Parathyroid adenoma (tissue), 2 donors: ENCODE measurements at regions not wholly inside any gene's neighbourhood (a gene's known extent, or its start where the extent isn't known, plus 50 kb on each side); places are given as distances from the start of the nearest gene placed in this dataset.

Experiments used
- H2AFZ ChIP-seq: fragments of 300-600 bp; sonication (generic); one replicate; pipeline ENCODE4 v1.7.0; 2017; ENCODE audit warnings: antibody characterized with exemption, mild to moderate bottlenecking
- H3K27ac ChIP-seq: fragments of 300-600 bp; sonication (generic); one replicate; pipeline ENCODE4 v1.7.0; 2017
- H3K27me3 ChIP-seq: fragments of 300-600 bp; sonication (generic); one replicate; pipeline ENCODE4 v1.7.0; 2017; ENCODE audit warnings: low read length; ENCODE audit not compliant: control insufficient read depth, insufficient read depth
- H3K36me3 ChIP-seq: fragments of 300-600 bp; sonication (generic); one replicate; pipeline ENCODE4 v1.7.0; 2017; ENCODE audit warnings: low read length; ENCODE audit not compliant: control insufficient read depth, insufficient read depth
- H3K4me1 ChIP-seq: fragments of 300-600 bp; sonication (generic); one replicate; pipeline ENCODE4 v1.7.0; 2017; ENCODE audit warnings: control low read depth
- H3K4me2 ChIP-seq: fragments of 300-600 bp; sonication (generic); one replicate; pipeline ENCODE4 v1.7.0; 2017; ENCODE audit warnings: low read length
- H3K4me3 ChIP-seq: fragments of 300-600 bp; sonication (generic); one replicate; pipeline ENCODE4 v1.7.0; 2017; ENCODE audit warnings: low read depth, low read length
- H3K79me2 ChIP-seq: fragments of 300-600 bp; sonication (generic); one replicate; pipeline ENCODE4 v1.7.0; 2017; ENCODE audit warnings: control low read depth
- H3K9ac ChIP-seq: fragments of 300-600 bp; sonication (generic); one replicate; pipeline ENCODE4 v1.7.0; 2017; ENCODE audit warnings: mild to moderate bottlenecking
- H3K9me3 ChIP-seq: fragments of 300-600 bp; sonication (generic); one replicate; pipeline ENCODE4 v1.7.0; 2017; ENCODE audit warnings: low read length; ENCODE audit not compliant: control insufficient read depth
- CTCF ChIP-seq: fragments of 300-600 bp; sonication (generic); IDR thresholded peaks from one replicate; pipeline ENCODE4 v1.7.0; 2017; ENCODE audit warnings: antibody characterized with exemption, mild to moderate bottlenecking
- donor health status: primary hyperparathyroidism.

GRCh38 chr22:48832592-48832991, 995.1 kb downstream of the BRD1 start:
- Histone ChIP-seq H3K27ac (no peak overlapping the region), H3K79me2 (no peaks in the 10 kb centered on the region), H3K27me3 (no peaks in the 10 kb centered on the region), H3K36me3 (no peaks in the 10 kb centered on the region), H3K4me3 (no peak overlapping the region), H3K9ac (no peak overlapping the region), H2AFZ (no peak overlapping the region), H3K4me1 (no peaks in the 10 kb centered on the region), H3K9me3 (no peaks in the 10 kb centered on the region), H3K4me2 (no peak overlapping the region)
- TF ChIP-seq CTCF, result no peak

GRCh38 chr22:48829908-48830307, 997.8 kb downstream of the BRD1 start:
- Histone ChIP-seq H3K27me3 (no peaks in the 10 kb centered on the region), H2AFZ (no peak overlapping the region), H3K4me2 (no peak overlapping the region), H3K9ac (no peak overlapping the region), H3K27ac (no peak overlapping the region), H3K4me3 (no peak overlapping the region), H3K9me3 (no peaks in the 10 kb centered on the region), H3K79me2 (no peaks in the 10 kb centered on the region), H3K4me1 (no peaks in the 10 kb centered on the region), H3K36me3 (no peaks in the 10 kb centered on the region)
- TF ChIP-seq CTCF, result no peak

GRCh38 chr22:48828688-48829087, 999.0 kb downstream of the BRD1 start:
- no peaks in the 10 kb centered on the region for H3K27me3 ChIP-seq

DNA sequence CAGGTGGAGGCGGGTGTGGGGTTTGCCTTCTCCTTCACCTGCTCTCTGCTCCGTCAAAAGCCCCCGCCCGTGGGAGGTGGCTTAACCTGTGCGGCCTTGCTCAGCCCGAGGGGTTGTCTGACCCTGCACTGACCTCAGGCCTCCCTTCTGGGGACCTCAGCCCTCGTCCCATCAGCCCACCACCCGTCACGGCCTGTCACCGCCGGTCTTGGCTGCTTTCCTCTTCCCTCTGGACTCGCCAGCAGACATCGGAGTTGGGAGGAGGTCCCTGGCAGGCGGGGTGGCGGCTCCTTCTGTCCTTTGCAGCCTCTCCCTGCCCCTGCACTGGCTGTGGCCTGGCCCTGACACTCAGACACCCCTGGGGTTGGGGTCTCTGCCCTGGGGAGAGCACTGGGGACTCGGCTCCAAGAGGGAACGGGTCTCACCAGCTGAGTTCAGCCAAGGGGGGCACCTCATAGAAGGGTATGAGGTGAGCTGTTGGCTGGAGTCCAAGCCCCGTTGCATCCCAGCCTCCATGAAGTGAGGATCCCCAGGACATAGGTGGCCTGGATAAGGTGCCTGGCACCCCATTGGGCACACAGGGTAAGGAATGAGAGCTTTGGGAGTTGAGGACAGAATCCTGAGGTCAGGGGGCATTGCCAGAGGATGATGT, 999.6 kb downstream of the BRD1 start:
- Histone ChIP-seq H3K4me3 (no peak overlapping the region), H3K4me2 (no peak overlapping the region), H2AFZ (no peak overlapping the region), H3K9me3 (no peaks in the 10 kb centered on the region), H3K27ac (no peak overlapping the region), H3K9ac (no peak overlapping the region), H3K79me2 (no peaks in the 10 kb centered on the region), H3K4me1 (no peaks in the 10 kb centered on the region), H3K27me3 (no peaks in the 10 kb centered on the region), H3K36me3 (no peaks in the 10 kb centered on the region)
- TF ChIP-seq CTCF, result no peak

More at GRCh38 chr22:48828688-48829087, 999.0 kb downstream of the BRD1 start:
- no peak overlapping the region for H3K9ac ChIP-seq
- H3K4me2 ChIP-seq, result no peak overlapping the region
- H3K36me3 ChIP-seq, result no peaks in the 10 kb centered on the region
- no peak overlapping the region for H2AFZ ChIP-seq
- no peaks in the 10 kb centered on the region for H3K4me1 ChIP-seq
- no peak overlapping the region for H3K27ac ChIP-seq
- no peak for TF ChIP-seq CTCF
- no peaks in the 10 kb centered on the region for H3K9me3 ChIP-seq
- H3K4me3 ChIP-seq, result no peak overlapping the region
- H3K79me2 ChIP-seq, result no peaks in the 10 kb centered on the region

GRCh38 chr22:48827268-48827846, 1000.3 kb downstream of the BRD1 start:
- Histone ChIP-seq H3K9ac (no peak overlapping the region), H3K9me3 (no peaks in the 10 kb centered on the region), H3K4me3 (no peak overlapping the region), H3K27me3 (no peaks in the 10 kb centered on the region), H3K4me2 (no peak overlapping the region), H3K27ac (no peak overlapping the region), H3K79me2 (no peaks in the 10 kb centered on the region), H3K4me1 (no peaks in the 10 kb centered on the region), H2AFZ (no peak overlapping the region), H3K36me3 (no peaks in the 10 kb centered on the region)
- no peak for TF ChIP-seq CTCF
